Endothelial cell of umbilical vein (primary cell): ENCODE measurements at regions not wholly inside any gene's neighbourhood (a gene's known extent, or its start where the extent isn't known, plus 50 kb on each side); places are given as distances from the start of the nearest gene placed in this dataset.

Source experiments
- BruUV-seq: library from RNA; stranded (reverse); fragments of 400-500 nt; replicated peaks from 2 replicates; lab custom pipeline; 2021; lab: Mats Ljungman, UMichigan
- CTCF ChIA-PET: fragments of 300-600, 350-600 bp; sonication (Branson Sonifier 250); formaldehyde crosslinking; loops from one replicate; lab custom pipeline; 2021; ENCODE audit warnings: antibody characterized with exemption, inconsistent platforms; lab: Charles Lee
- POLR2A ChIA-PET: fragments of 300-600, 350-600 bp; sonication (Branson Sonifier 250); formaldehyde crosslinking; loops from one replicate; lab custom pipeline; 2021; ENCODE audit warnings: antibody characterized with exemption, inconsistent platforms; lab: Charles Lee
- DNase-seq: peaks from one replicate; pipeline ENCODE4 v3.0.0-alpha.2; 2011; ENCODE audit warnings: low read depth, low spot score
- FAIRE-seq: peaks from 2 replicates; lab custom pipeline; 2011; peaks lifted over from hg19 to GRCh38; lab: Jason Lieb, UNC
- H2AFZ ChIP-seq: 2 replicates; pipeline ENCODE4 v1.6.0; 2012; ENCODE audit warnings: low read depth, low read length, control low read depth, inconsistent platforms
- H3K27ac ChIP-seq: 2 replicates; pipeline ENCODE4 v1.5.1; 2011; ENCODE audit warnings: low read depth, mild to moderate bottlenecking, control low read depth, low read length, moderate library complexity; ENCODE audit not compliant: insufficient read depth
- H3K27me3 ChIP-seq, 2 experiments: 2 replicates each; pipeline versions ENCODE4 v1.6.0 to v1.6.1; 2011; ENCODE audit warnings: low read length in 2 of 2, mixed read lengths in 1 of 2; ENCODE audit not compliant: control insufficient read depth in 2 of 2, insufficient read depth in 2 of 2
- H3K36me3 ChIP-seq, 2 experiments: 2 replicates in 1 of 2; 3 replicates in 1 of 2; pipeline ENCODE4 v1.5.1; 2011; ENCODE audit warnings: low read length in 2 of 2, mild to moderate bottlenecking in 1 of 2, moderate library complexity in 1 of 2; ENCODE audit not compliant: control insufficient read depth in 2 of 2, insufficient read depth in 2 of 2; ENCODE audit errors: extremely low read depth in 1 of 2
- H3K4me1 ChIP-seq: 3 replicates; pipeline ENCODE4 v1.5.1; 2011; ENCODE audit warnings: mild to moderate bottlenecking, low read length; ENCODE audit not compliant: control insufficient read depth, insufficient read depth; ENCODE audit errors: extremely low read depth
- H3K4me2 ChIP-seq: 2 replicates; pipeline ENCODE4 v1.6.1; 2011; ENCODE audit warnings: low read length, control low read depth, mixed read lengths; ENCODE audit not compliant: insufficient read depth
- H3K4me3 ChIP-seq, 3 experiments: fragments of 200-600 bp in 1 of 3; sonication (generic), shearing (Covaris generic) in 1 of 3; replicated peaks in 1 of 3; 2 replicates each; pipeline ENCODE4 v1.5.1; 2011 to 2016; ENCODE audit warnings: control low read depth in 3 of 3, low read length in 3 of 3, mild to moderate bottlenecking in 2 of 3, inconsistent platforms in 1 of 3, low read depth in 1 of 3, moderate library complexity in 1 of 3; ENCODE audit not compliant: insufficient read depth in 1 of 3
- H3K79me2 ChIP-seq: 2 replicates; pipeline ENCODE4 v1.6.0; 2012; ENCODE audit warnings: low read length, inconsistent platforms; ENCODE audit not compliant: control insufficient read depth, insufficient read depth
- H3K9ac ChIP-seq: replicated peaks from 2 replicates; pipeline ENCODE3; 2011; ENCODE audit warnings: low read length, control low read depth; ENCODE audit not compliant: insufficient read depth; ENCODE audit errors: extremely low read depth
- H3K9me1 ChIP-seq: replicated peaks from 3 replicates; pipeline ENCODE4 v1.6.0; 2011; ENCODE audit warnings: mild to moderate bottlenecking, low read length; ENCODE audit not compliant: control insufficient read depth, insufficient read depth; ENCODE audit errors: extremely low read depth
- H3K9me3 ChIP-seq: replicated peaks from 2 replicates; pipeline ENCODE4 v1.5.1; 2012; ENCODE audit warnings: low read length, inconsistent platforms; ENCODE audit not compliant: control insufficient read depth, insufficient read depth
- H4K20me1 ChIP-seq: replicated peaks from 2 replicates; pipeline ENCODE3; 2011; ENCODE audit warnings: mild to moderate bottlenecking, low read length; ENCODE audit not compliant: control insufficient read depth, insufficient read depth; ENCODE audit errors: extremely low read depth
- EZH2 ChIP-seq: IDR thresholded peaks from 2 replicates; pipeline ENCODE4 v1.6.1; 2012; ENCODE audit warnings: borderline replicate concordance, low read depth, mild to moderate bottlenecking, moderate library complexity, low read length, inconsistent platforms; ENCODE audit not compliant: severe bottlenecking
- FOS ChIP-seq: IDR thresholded peaks from 2 replicates; pipeline ENCODE4 v1.6.1; 2011; ENCODE audit warnings: mild to moderate bottlenecking, low read length, moderate library complexity, borderline replicate concordance; ENCODE audit not compliant: insufficient read depth
- GATA2 ChIP-seq: IDR thresholded peaks from 2 replicates; pipeline ENCODE4 v1.7.0; 2011; ENCODE audit warnings: low read depth, mild to moderate bottlenecking, moderate library complexity, mixed read lengths, low read length; ENCODE audit not compliant: insufficient read length, insufficient read depth
- JUN ChIP-seq: IDR thresholded peaks from 2 replicates; pipeline ENCODE4 v1.6.1; 2011; ENCODE audit warnings: borderline replicate concordance, low read depth; ENCODE audit not compliant: insufficient read length, insufficient read depth
- MAX ChIP-seq: IDR thresholded peaks from 2 replicates; pipeline ENCODE4 v1.6.1; 2011; ENCODE audit not compliant: insufficient read depth, insufficient read length
- MYC ChIP-seq: IDR thresholded peaks from one replicate; pipeline ENCODE4 v1.6.1; 2011; ENCODE audit warnings: mild to moderate bottlenecking, low read depth, low read length
- POLR2A ChIP-seq: IDR thresholded peaks from 2 replicates; pipeline ENCODE4 v1.6.1; 2012; ENCODE audit warnings: low read depth, mild to moderate bottlenecking, control low read depth, low read length
- POLR2AphosphoS5 ChIP-seq: IDR thresholded peaks from 2 replicates; pipeline ENCODE4 v1.6.1; 2012; ENCODE audit warnings: low read depth, mild to moderate bottlenecking, control low read depth, low read length, moderate library complexity; ENCODE audit not compliant: insufficient read depth
- dilution Hi-C: fragments of 300-500 bp; cut with MboI; formaldehyde crosslinking; loops from one replicate; pipeline ENCODE4 v1.15.0; 2019; ENCODE audit warnings: low sequenced_read_pairs; ENCODE audit not compliant: extremely low pct_ligation_motif_present
- intact Hi-C: fragments of 100-400 bp; cut with micrococcal nuclease; formaldehyde crosslinking; loops from one replicate; pipeline ENCODE4 v1.10.0; 2022
- TF ChIP-seq, protein P1 (sequence below), 2 donors: IDR thresholded peaks; 1 replicate in 1 of 2; 2 replicates in 1 of 2; pipeline ENCODE4 v1.5.1; 2011; ENCODE audit warnings: low read length in 2 of 2, mild to moderate bottlenecking in 2 of 2, moderate library complexity in 2 of 2, control low read depth in 1 of 2, inconsistent platforms in 1 of 2, low read depth in 1 of 2; ENCODE audit not compliant: insufficient read depth in 1 of 2; ENCODE audit errors: extremely low read depth in 1 of 2

DNA sequence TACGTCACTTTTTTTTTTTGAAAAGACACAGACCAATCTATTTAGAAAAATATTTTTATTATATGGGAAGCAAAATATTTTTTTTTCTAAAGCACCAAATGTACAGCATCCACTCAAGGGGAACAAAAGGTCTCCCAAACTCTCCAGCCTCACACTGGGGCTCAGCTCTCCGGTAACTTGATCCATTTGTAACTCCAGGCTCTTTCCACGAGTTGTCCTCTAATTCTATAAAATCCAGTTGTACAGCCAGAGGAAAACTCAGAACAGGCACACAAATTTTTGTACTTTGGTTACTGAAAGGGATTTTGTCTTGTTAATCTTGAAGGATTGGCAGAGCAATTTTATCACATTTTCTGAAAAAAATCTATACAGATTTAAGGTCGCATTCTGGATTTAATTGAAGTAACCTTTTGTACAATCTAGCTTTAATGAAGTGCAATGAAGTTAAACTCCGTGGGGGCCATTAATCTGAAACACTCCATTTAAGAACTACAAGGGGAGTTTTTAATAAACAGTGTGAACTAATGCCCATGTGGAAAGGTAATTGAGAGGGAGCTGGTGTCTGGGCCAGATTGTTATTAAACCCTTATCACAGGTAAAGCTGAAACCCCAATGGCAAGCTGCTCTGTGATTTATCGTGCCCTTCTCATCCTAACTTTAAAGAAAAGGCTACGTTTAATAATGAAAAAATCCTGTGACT is 161.2 kb upstream of the FRG1 start:
- intact Hi-C loops (no loop called here), dilution Hi-C loops (no loop called here)
- no peak overlapping the region for H2AFZ ChIP-seq
- no peaks in the 10 kb centered on the region for H3K79me2 ChIP-seq
- H3K4me2 ChIP-seq, result no peak overlapping the region
- ChIA-PET POLR2A (no interaction called here), CTCF (no interaction called here)
- DNase-seq (no peak), FAIRE-seq (no peak)
- H3K4me1 ChIP-seq, result no peaks in the 10 kb centered on the region
- no peak overlapping the region for H3K9ac ChIP-seq
- no peak overlapping the region for H3K27ac ChIP-seq
- H3K36me3 ChIP-seq, result no peaks in the 10 kb centered on the region
- BruUV-seq, result no TSS peak
- no peak overlapping the region for H3K4me3 ChIP-seq
- no peak for TF ChIP-seq MYC
- no peak for TF ChIP-seq POLR2AphosphoS5
- TF ChIP-seq GATA2, result no peak
- no peak for TF ChIP-seq FOS
- no peak for TF ChIP-seq MAX
- no peak for TF ChIP-seq EZH2
- no peak for TF ChIP-seq JUN
- no peak for TF ChIP-seq POLR2A
- TF ChIP-seq, protein P1, sequence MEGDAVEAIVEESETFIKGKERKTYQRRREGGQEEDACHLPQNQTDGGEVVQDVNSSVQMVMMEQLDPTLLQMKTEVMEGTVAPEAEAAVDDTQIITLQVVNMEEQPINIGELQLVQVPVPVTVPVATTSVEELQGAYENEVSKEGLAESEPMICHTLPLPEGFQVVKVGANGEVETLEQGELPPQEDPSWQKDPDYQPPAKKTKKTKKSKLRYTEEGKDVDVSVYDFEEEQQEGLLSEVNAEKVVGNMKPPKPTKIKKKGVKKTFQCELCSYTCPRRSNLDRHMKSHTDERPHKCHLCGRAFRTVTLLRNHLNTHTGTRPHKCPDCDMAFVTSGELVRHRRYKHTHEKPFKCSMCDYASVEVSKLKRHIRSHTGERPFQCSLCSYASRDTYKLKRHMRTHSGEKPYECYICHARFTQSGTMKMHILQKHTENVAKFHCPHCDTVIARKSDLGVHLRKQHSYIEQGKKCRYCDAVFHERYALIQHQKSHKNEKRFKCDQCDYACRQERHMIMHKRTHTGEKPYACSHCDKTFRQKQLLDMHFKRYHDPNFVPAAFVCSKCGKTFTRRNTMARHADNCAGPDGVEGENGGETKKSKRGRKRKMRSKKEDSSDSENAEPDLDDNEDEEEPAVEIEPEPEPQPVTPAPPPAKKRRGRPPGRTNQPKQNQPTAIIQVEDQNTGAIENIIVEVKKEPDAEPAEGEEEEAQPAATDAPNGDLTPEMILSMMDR (IDR thresholded peaks at IDR 0.05; ENCODE audit: extremely low read depth in 1 of 2, insufficient read depth in 1 of 2, low read depth in 1 of 2, low read length in 2 of 2), result no peak
- peaks cover 2% of the 10 kb centered on the region for H3K9me3 ChIP-seq
- H4K20me1 ChIP-seq, result no peaks in the 10 kb centered on the region
- no peaks in the 10 kb centered on the region for H3K9me1 ChIP-seq
- no peaks in the 10 kb centered on the region for H3K27me3 ChIP-seq
